Stimulated activated CD8-positive, alpha-beta memory T cell treated with anti-CD3 and anti-CD28 coated beads, Interleukin-4, amount 100 ng/mL, for 24 hours (primary cell): ENCODE measurements at regions not wholly inside any gene's neighbourhood (a gene's known extent, or its start where the extent isn't known, plus 50 kb on each side); places are given as distances from the start of the nearest gene placed in this dataset.
"Not testable (repeated sequence)": the region's sequence is repeated elsewhere in the genome, so short reads cannot be mapped to it uniquely, and the experiment has no call there.

Experiments
- DNase-seq: peaks from one replicate; pipeline ENCODE4 v3.0.0-alpha.2; 2020; ENCODE audit warnings: low read depth

DNA sequence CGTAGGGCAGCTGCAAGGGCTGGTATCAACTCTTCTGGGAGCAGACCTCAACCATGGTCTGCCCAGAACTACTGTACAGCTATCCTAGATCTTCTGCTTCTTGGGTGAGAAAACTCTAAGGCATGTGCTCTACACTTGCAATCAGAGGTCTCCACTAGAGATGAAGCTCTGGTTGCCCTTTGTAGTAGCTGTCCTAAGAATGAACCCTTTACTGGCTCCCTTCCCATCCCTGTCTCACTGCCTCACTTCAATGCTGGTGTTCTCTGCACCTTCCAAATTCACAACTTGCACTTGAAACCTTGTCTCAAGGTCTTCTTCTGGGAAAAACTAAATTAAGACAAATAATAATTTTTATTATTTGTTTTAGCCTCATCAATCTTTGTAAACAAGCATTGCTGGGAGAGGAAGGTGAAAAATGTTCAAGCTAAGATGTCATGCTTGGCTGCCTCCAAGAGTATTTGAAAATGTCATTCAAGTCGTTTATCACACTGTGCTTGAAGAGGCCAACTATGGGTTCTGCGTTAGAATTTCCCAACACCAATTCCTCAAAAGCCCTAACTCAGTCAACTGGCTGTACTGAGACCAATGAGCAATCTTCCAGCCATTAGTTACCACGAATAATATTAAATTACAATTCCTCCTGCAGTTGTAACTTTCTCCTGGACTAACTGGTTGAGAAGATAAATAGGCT, 216.9 kb upstream of the ADRA1D start:
- DNase-seq = no peak

DNA sequence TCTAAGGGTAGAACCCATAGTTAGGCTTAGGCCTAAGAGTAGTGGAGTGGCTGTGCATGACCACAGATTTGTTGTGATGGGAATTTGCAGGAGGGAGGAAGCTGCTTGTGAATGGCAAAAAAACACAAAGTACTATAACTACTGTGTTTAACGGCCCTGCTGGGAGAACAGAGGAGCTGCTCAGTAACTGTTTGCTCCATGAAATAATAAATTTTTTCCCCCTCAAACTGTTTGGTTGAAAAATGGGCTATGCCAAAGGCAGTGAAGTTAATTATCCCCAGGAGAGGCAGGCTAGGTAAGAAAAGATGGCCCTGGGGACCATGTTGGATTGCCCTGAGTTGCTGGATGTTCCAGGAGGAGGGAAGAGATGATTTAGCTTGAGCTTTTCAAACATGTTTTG, 216.1 kb upstream of the ADRA1D start:
- DNase-seq = no peak

DNA sequence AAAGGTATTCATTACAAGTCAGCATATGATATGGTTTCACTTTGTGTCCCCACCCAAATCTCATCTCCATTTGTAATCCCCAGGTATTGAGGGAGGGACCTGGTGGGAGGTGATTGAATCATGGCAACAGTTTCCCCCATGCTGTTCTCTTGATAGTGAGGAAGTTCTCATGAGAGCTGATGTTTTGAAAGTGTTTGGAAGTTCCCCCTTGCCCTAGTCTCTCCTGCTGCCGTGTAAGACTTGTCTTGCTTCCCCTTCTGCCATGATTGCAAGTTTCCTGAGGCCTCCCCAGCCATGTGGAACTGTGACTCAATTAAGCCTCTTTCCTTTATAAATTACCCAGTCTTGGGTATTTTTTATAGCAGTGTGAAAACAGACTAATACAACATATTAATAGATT, 213.7 kb upstream of the ADRA1D start:
- not testable (repeated sequence) for DNase-seq

DNA sequence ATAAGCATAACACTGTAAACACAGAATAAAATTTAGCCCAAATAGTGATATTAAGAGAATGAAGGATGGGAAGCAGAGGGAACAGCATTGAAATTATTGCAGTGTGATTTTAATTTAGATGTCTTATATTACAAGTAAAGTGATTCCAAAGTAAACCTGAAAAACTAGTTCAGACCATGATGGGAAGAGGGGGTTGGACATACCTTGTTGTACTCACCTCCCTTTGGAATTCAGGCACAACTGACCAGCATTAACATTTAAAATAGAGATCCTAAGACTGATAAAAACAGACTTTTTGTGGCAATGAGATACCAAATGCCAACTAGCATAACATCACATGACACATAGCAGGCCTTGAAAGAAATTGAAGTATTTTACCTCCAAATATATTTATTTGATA, 210.0 kb upstream of the ADRA1D start:
- DNase-seq = no peak

DNA sequence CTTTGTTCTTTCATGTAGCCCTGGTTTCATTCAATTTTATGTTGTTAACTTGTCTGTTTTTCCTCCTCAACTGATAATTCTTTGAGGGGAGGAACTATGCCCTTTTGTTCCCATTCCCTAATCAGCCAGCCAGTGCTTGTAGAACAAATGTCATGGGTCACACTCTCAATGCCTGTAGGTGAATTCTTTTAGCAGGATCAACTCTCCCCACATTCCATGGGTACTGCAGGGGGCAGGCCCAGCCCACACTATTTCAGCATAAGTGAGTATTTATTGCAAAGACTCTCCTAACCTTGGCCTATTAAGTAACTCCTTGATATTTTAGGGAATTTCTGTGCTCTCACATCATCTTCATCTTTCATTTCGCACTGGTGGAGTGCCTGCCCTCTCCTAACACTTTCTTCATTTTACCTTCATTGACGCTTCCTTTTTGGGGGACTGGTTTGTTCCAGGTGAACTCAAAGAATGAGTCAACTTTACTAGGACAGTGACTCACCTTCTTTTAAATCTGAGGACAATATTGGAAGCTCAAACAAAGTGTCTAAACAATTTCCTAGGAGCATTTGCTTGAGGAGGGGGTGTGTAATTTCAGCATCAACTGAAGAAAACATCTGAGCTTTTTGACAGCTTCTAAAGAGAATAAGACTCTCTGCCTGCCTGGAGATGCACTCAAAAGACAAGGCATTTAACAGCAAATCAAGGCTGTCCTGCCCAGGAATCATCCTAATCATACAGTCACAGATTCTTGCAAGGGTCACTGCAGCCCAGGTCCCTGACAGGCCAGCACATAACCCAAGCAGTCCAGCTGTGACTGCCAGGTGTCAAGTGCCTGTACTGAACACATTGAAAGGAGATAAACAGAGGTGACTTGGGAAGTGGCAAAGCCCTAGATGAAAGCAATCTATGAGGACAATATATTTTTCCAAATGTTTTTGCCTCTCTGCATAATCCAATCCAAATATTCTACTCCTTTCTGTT, 208.8 kb upstream of the ADRA1D start:
- no peak for DNase-seq

DNA sequence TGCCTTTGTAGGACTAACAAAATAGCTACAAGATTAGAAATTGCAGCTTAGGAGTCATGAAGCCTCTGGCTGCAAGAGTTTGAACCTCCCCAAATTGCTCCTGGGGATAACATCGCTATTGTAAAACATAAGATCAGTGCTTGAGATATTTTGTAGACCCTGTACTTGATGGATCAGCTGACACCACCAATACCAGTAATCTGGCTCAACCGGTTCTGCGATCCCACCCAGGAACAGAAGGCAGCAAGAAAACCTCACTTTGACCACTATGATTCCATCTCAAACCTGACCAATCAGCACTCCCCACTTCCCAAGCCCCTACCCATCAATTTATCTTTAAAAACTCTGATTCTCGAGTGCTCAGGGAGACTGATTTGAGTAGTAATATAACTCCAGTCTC, 206.9 kb upstream of the ADRA1D start:
- DNase-seq = no peak

DNA sequence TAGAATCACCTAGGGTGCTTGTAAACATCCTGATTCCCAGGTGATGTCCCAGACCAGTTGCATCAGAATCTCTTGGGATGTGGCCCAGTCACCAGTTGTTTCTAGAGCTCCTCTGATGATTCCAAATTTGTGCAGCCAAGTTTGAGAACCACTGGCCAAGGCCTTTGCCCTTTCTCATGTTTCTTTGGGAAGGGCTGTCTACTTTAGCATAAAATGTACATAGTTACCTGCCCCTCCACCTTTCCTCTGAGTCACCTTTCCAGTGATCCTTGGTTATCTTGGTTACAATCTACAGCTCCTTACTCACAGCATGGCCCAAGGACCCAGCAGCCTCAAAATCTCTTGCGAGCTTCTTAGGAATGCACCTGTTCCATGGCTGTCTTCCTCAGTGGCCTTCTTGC, 206.2 kb upstream of the ADRA1D start:
- DNase-seq = no peak

DNA sequence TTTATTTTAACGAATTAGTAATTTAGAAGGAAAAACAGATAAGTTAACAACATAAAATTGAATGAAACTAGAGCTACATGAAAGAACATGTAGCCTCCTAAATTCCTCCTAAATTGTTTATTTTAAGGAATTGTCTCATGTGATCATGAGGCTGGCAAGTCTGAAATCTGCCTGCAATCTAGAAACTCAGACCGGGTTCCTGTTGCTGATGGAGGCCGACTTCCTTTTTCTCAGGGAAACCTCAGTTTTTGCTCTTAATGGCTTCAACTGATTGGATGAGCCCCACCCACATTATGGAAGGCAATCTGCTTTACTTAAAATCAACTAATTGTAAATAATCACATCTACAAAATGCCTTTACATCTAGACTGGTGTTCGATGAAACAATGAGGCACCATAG, 205.0 kb upstream of the ADRA1D start:
- DNase-seq = no peak

DNA sequence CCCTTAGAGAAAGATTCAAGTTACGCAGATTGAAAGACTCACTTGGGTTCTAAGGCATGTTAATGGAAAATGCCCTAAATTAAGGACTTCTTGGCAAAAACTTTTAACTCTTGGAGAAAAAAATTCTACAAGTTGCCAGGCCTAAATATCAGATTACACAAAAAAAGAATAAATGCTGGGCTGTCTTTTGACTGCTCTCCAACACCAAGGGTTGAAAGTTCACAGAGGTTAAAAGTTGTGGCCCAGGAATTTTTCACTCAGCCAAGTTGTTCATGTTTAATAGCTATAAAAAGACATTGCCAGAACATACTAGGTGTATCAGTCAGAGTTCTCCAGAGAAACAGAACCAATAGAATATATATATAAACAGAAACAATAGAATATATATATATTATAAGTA, 204.3 kb upstream of the ADRA1D start:
- DNase-seq = no peak

DNA sequence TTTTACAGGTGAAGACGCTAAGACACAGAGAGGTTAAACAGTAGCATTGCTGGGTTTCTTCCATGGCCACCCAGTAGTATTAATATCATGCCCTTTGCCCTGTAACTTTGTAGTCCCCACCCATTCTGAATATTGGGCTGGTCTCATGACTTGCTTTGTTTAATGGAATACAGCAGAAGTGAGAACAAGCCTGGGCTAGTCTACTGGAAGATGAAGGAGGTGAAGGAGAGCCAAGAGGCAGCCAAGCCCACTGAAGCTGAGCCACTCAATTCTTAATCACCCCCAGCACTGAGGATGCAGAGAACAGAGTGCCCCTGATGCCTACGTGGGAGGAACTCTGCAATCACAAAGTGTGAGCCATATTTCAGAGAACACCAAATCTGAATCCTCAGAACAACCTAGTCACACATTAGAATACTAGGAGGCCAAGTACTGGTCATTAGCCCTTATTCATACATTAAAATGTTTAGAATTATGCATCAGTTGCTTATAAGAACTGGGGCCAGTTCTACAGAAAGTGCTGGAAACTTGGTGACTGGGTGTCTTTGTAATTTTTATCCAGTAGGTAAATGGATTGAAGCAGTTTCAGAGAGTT, 202.5 kb upstream of the ADRA1D start:
- DNase-seq = no peak

DNA sequence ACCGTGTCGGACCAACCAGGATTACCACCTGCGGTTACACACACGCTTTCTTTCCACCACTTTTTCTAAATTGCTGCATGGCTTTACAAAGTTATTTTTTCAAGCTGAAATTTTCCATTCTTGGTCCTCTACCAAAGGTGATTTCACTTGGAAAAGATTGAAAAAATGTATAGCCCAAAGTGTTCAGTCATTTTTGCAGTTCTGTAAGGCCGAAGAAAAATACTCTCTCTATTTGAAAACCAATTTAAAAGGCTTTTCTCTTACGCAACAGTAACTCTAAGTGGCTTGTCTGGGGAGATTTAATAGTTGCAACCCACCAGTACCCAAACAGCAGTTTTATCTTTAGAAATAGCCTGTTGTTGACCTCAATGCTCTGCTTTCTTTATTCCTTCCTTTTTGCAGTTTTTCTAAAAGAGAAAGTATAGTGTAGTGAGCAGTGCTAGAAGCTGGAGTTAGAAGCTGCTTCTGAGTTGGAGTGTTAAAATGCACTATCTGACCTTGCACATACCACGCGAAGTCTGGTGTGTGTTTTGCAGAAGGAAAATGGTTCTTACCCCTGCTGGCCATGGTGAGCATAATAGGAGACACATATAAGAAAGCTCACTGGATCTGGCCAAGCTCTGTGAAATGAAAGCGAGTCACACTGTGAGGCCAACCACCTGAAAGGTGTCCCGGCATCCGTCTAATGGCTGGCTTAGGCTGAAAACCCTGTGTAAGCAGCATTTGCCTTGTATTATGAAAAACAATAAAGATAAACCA, 201.0 kb upstream of the ADRA1D start:
- DNase-seq = no peak

DNA sequence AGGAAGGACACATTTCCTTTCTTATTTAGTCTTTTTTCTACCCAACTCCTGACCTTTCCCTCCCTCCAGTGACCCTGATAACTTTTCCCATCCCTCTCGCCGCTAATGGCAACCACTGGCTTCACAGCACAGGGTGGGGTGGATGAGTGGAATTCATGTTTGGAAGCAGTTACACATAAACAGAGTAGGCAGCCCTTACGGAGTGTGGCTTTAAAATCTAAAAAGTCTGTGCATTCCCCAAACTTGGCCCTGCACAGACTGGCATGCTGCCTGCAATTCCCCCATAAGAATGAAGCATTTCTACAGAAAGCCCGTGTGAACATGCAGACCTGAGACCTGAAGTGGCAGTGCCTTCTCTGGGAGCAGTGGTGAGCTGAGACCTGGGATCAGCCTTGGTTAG, 196.7 kb upstream of the ADRA1D start:
- DNase-seq = no peak

DNA sequence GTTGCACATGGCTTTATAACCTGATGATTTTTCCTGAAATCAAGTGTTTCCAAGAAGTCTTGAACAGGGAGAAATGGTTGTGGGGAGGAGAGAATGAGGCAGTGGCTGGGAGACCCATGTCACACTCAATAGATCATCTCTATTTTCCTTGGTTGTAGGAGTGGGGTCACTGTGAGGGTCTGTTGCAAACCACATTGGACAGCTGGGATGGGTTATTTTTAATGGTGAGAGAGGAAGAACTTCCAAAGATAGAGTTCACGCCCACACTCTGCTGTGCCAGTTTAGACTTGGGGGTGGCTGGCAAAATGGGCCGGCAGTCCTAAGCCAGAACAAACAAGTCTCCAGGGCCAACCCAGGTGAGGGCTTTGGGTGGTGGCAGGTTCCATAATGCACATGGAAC, 196.2 kb upstream of the ADRA1D start:
- DNase-seq = no peak

DNA sequence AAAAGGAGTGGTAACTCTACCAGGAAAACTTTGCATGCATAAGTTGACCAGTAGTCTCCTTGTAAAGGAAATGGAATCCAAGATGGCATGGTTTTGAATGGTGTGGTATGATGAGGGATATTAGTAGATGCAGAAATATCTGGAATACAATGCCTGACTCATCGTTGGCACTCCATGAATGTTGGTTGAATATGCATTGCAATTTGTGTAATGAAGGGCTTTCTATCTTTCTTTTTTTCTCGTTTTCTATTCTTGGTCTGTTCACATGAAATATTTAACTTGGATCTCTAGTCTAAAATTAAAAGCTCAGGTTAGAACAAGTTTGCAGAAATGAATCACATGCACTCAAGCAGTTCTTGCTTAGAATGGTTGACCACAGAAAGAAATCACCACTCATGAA, 195.3 kb upstream of the ADRA1D start:
- DNase-seq = no peak

DNA sequence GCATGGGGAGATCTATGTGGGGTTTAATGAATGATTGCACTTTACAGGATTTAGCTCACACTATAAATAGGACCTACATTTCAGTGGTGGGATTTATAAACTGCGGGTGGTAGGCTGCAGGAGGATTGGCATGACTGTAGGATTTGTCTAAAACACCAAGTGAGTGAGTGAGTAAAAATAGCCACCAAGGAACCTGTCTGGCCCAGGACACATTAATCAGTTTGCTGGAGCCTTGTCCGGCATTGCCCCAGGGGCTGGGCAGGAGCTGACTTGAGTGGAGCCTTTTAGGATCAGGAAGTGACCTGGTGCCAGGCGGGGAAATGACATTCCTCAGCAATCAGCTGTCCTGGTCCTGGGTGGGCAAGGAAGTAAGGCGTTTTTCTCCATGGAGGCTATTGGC, 193.9 kb upstream of the ADRA1D start:
- DNase-seq = no peak

DNA sequence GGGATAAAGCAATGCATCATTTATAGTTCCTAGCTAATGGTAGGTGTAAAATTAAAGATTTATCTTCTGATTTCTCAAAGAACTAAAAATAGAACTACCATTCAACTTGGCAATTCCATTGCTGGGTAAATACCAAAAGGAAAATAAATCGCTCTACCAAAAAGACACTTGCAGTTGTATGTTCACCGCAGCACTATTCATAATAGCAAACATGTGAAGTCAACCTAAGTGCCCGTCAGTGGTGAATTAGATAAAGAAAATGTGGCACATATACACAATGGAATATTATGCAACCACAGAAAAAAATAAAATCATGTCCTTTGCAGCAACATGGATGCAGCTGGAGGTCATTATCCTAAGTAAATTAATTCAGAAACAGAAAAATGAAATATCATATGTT, 192.8 kb upstream of the ADRA1D start:
- DNase-seq = no peak

DNA sequence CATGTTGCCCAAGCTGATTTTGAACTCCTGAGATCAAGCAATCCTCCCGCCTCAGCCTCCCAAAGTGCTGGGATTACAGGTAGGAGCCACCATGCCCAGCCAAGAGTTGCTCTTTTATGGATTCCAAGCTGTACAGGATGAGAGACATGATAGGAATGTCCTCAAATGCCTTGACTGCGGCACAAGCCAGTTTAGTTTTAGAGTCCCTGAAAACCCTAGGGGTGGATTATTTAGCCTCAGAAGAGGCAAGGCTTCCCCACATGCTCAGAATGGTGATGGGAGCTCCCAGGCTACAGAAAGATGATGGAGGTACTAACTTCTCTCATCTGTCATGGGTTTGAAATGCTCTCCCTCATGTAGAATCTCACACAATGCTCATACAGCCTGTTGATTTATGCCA, 192.1 kb upstream of the ADRA1D start:
- no peak for DNase-seq

DNA sequence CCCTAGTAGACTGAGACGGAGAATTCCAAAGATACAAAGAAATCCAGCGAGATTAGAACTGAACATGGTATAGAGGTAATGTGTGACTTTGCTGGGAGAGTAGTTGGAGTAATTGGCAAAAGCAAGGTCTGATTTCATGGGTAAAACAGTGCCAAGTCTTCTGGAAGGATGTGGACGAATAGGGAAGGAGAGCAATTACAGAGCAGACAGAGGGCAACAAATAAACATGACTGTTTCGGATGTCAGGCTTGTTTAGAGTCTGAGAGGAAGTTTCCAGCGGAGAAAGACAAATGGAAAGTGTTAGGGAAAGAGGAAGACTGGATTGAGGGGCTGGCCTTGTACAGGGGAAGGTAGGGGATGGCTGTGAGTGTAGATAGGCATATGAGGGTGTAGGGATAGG, 190.4 kb upstream of the ADRA1D start:
- no peak for DNase-seq

DNA sequence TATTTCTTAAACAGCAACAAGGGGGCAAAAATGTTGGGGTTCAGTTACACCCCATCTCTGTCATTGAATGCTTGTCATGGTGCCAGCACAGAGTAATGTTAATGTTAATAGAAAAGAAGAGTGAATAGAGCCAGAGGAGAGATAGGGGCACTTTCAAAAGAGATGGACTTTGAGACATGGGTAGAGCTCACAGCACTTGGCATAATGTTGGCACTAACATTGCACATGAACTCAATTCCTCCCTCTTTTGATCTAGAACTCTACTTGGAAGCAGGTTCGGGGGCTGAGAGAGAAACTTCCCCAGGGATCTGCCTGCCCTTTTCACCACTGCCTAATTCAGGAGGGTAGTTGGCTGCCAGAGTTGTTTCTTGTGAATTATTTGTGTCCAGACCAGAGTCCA, 188.0 kb upstream of the ADRA1D start:
- no peak for DNase-seq

DNA sequence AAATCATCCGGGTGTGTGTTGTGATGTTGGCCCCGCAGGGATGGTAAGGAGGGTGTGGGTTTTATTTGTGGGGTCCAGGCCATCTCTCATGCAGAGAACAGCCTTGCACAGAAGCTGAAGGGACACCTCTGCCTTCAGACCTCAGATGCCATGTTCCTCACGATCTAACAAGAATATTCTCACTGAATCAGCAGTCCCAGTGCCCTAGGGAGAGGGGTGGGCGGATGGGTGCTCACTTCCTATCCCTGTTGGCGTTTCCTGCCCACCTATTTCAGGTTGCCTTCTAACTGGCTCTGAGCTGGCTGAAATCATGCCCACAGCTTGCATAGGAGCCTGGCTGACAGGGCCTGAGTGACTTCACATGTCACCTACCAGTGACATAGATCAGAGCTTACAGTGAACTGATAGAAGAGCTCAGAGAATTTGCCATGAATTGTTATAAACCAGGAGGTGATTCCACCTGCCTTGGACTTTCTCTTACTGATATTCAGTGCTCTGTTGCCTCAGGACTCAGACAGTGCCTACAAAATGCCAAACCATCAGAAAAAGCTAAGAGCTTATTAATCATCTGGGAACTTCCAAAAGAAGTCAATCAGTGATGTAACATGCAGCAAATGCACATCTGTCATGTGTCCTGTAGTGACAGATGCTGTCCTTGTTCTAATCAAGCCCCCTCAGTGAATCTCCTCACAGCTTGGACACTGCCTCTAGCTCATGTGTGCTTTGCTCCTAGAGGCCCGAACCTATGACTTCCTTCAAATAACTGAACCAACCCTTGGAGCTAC, 186.8 kb upstream of the ADRA1D start:
- DNase-seq = no peak

DNA sequence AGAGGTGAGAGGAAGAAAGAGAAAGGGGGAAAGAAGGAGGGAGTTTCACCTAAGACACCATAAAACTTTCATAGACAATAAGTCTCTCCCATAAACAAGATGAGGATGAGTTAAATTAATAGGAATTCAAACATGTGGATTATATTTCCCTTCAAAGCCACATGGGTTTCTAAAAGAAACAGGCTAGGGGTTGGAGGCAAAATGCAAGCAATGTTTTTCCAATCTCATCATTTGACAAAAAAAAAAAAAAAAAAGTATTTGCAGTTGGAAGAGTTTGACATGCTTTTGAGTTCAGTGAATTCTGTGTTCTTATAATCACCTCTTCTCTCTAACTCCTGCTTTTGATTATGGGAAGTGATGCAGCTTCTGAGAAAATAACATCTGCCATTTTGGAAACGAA, 186.1 kb upstream of the ADRA1D start:
- DNase-seq = no peak

DNA sequence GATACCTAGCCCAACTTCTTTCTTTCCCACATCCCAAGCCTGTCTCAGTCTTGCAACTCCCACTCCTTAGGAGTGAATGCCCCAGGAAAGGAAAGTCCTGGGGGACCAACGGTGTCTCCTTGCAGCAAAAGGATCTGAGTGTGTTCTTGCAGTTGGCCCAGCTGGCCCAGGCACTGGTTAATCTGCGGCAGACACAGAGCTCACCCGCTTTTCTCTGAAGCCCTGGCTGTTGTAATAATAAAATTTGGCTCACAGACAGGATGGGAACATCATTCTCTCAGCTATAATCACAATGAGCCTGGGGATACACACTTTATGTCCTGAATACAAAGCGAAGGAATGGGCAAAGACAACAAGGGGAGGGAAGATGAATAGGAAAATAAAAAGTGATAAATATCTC, 185.6 kb upstream of the ADRA1D start:
- no peak for DNase-seq
